Thyroid gland (tissue), 4 donors: ENCODE measurements at regions not wholly inside any gene's neighbourhood (a gene's known extent, or its start where the extent isn't known, plus 50 kb on each side); places are given as distances from the start of the nearest gene placed in this dataset.

Source experiments
- CTCF ChIP-seq, 6 experiments: fragments of 200-600 bp in 3 of 6; fragments of 450-650 bp in 3 of 6; sonication (generic) in 3 of 6; IDR thresholded peaks; one replicate each; pipeline ENCODE4 v1.5.1; 2016 to 2019; ENCODE audit warnings: antibody characterized with exemption in 6 of 6, mild to moderate bottlenecking in 2 of 6, inconsistent platforms in 1 of 6, moderate library complexity in 1 of 6
- POLR2A ChIP-seq, 2 donors: fragments of 450-650 bp; IDR thresholded peaks; one replicate each; pipeline ENCODE4 v1.6.1; 2017; ENCODE audit warnings: antibody characterized with exemption in 2 of 2, mild to moderate bottlenecking in 2 of 2, moderate library complexity in 1 of 2

DNA sequence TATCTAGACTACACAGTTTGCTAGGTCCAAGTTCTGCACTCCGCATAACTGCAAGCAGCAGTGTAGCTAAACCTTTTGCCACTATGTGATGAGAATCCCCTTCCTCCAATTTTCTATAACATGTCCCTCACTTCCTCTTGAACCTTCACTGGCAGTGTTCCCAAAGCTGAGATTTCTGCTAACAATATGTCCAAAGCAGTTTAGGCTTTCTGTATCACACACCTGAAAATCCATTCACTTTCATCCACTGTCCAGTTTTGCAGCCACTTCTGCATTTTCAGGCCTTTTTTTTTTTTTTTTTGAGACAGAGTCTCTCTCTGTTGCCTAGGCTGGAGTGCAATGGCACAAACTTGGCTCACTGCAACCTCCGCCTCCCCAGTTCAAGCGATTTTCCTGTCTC lies 111.1 kb downstream of the GADD45G start:
- TF ChIP-seq CTCF (IDR thresholded peaks at IDR 0.05) (no peak), POLR2A (IDR thresholded peaks at IDR 0.05) (no peak)
